Activated T-cell treated with anti-CD3 and anti-CD28 coated beads, Interleukin-2, amount 50 U/mL, for 48 hours (primary cell): ENCODE measurements at regions not wholly inside any gene's neighbourhood (a gene's known extent, or its start where the extent isn't known, plus 50 kb on each side); places are given as distances from the start of the nearest gene placed in this dataset.
A peak's percentile ranks its signal among the peaks of the same experiment; 100 is the strongest.
"Not testable (repeated sequence)": the region's sequence is repeated elsewhere in the genome, so short reads cannot be mapped to it uniquely, and the experiment has no call there.

Source experiments
- DNase-seq, 2 experiments: peaks; one replicate each; pipeline ENCODE4 v3.0.0-alpha.2; 2020

DNA sequence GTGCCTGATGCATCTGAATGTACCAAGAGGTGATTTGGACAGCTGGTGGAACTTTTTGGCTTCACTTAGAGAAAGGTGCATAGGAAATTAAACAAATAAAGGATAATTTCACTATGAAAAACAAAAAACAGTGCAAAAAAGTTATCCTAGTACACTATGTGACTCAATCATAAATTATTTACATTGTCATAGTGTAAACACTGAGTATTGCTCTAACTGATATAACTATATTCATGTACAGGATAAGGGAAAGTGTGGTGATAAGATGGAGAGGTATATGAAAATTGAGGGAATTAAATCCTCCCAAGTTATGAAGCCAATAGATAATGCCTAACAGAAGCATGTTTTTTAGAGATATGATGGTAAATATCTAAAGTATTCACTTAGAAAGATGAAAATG, 50.2 kb upstream of the CPNE4 start:
- DNase-seq, result no peak

DNA sequence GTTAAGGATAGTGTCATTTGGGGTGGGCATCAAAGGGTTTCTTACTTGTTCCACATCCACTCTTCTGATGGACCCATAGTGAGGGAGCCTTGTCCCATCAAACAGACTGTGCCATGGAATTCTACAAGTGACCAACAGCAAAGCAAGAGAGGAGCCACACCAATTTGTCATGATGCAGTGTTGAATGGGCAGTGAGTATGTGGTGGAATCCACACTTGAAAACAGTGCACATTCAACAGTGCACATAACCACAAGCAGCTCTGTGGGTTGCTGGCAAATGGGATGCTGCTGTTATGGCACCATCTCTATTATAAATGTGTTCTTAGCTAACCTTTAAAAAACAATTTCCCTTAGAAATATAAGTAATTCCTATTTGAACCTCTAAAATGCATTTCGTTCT, 52.5 kb upstream of the CPNE4 start:
- no peak for DNase-seq

DNA sequence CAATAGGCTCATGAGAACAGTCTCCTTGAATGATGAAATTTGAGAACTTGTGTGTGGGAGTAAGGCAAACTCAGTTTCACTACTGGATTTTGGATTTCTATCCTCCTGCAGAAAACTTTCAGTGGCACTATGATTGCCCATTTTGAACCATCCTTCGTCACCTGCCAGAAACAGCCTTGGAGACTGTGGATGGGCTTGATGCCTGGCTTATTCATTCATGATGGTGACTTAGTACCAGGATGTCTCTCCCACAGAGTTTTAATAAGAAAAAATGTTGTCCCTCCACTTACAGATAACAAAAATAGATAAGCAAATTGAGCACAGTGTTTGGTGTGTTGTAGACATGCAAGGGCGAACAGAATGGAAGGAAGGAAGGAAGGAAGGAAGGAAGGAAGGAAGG, 53.5 kb upstream of the CPNE4 start:
- no peak for DNase-seq

DNA sequence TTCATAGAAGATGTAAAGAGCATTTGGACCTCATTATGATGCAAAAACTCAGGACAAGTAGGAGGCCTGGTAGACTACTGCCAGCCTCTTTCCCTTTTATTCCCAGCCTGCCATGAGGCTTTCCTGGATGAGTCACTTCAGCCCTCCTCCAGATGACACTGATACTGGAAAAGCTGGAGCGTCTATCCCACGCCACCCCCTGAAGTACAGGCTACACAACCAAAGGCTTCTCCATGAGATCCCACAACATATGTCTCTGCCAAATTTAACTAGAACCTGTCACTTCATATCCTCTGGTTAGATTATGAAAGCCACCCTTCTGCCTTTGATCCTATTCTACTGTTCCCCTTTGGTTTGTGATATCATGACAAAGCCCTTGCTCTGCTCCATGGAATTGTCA, 56.1 kb upstream of the CPNE4 start:
- no peak for DNase-seq

DNA sequence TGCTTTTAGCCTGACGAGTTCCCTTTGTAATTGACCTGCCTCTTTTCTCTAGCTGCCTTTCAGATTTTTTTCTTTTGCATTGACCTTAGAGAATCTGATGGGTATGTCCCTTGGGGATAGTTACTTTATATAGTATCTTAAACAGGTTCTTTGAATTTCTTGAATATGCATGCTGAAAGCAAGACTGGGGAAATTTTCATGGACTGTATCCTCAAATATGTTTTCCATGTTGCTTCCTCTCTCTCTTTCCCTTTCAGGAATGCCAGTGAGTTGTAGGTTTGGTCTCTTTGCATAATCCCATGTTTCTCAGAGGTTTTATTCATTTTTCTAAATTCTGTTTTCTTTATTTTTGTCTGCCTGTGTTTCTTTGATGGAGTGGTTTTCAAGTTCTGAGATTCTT, 81.8 kb upstream of the CPNE4 start:
- DNase-seq, result no peak

DNA sequence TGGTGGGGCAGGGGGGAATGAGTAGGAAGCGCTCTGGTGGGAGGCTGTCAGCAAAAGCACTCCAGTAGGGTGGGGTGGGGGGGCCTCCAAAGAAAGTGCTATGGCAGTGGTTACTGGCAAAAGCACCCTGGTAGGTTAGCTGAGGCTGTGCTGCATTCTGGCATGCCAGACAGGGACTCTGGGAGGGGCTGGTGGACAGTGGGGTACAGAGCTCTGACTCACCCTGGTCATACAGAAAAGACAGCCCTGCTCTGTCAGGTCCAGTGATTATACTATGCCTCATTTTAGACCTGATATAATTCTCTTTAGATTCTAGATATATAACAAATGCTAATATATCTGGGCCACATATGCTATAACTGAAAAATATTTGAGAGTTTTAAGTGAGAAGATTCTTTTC, 82.8 kb upstream of the CPNE4 start:
- DNase-seq, result no peak

DNA sequence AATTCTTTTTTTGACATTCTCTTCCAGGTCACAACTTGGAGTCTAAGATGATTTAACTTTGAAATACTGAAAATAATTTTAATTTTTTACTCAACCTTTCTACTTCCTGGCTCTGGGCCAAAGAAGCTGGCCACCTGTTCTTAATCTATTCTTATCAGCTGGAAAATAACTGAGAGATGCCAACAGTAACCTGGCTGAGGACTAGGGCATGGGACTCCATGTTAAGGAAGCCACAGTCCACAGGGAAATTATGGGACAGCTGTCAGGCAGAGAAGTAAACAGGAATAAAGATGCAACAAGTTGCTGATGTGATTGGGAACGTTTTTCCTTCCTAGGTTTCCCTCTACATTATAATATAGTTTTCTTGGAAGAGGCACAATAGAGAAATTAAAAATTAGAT, 84.7 kb upstream of the CPNE4 start:
- DNase-seq, result no peak

DNA sequence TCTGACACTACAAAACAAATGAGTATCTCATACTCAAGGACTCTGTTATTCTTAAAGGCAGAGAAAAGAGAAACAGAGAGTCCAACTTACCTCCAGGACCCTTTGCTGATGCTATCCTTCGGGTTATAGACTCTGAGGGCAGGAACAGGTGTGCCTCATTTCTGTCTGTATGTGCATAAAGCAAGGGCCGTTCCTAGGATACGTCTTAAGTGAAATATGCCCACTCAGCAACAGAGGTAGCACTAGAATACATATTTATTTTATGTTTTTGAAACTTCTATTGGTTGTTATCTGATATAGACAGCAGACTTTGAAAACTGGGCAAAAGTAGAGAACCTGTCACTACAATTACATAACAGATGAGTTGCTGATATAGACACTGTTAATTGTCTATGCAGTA, 89.3 kb upstream of the CPNE4 start:
- no peak for DNase-seq

DNA sequence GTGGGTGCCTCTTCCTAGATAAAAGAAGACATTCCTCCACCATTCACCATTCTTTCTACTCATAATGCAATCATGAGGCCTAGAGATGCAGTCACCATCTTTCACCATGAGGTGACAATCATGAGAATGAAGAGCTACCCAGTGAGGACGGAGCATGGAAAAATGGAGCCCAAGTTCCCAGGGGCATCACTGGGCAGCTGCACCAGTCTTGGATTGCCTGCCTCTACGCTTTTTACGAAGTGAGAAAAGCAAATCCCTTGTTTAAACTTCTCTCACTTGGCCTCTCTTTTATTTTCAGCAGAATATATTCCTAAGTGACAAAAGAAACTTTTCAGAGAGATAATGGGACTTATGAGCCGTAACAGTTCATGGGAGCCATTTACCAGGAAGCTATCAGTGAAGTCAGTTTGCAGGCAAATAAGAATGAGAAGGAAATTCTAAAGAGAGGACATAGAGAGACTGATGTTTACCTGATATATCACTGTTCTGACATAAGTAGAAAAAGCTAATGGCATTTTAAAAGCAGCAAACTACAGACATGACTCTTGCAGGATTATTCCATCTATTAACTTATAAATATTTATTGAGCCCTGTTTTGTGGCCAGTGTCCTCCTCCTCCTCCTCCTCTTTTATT, 90.0 kb upstream of the CPNE4 start:
- no peak for DNase-seq

DNA sequence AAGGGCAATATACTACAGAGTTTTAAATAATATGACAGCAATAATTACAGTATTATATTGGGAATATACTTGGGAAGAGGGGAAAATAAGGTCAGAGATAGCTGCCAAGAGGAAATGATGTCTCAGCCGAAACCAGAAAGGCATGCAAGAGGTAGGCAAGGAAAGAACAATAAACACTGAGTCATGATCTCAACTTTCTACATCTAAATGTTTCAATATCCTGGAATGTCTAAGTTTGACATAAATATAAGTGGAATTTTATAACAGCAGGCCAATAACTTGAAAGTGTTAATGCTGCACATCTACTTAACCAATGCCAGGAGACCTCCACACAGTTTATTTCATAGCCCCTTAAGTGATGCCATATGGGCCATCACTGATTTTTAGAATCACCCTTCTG, 99.8 kb upstream of the CPNE4 start:
- no peak for DNase-seq

DNA sequence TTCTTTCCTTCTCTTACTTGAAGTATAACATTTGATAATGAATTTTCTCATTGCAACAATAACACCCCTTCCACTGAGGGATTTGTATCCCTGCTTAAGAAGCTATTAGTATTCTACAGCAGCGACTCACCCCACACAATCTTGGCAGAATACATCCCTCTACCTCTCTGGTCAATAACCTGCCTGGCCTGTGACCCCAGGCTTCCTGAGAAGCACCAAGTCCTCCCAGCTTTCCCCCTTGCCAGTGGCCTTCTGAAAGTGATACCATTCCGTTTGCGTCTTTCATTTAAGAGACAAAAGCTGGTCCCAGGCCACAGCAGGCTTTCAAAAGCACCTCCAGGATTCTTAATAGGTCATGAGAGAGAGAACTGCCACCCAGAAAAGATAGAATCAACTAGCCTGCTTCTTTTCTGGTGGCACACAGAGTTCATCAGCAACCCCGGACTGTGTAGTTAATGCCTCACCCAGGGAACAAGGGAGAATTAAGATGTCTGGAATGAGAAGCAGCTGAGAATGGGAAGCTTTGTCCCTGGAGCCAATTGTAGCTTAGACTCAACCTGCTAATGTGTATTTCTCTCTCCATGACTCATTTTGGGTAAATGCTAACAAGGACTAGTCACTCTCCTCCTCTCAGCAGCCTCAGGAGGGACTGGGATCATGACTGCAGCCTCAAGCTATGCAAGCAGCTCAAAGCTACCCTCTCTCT, 101.0 kb upstream of the CPNE4 start:
- DNase-seq, result no peak

DNA sequence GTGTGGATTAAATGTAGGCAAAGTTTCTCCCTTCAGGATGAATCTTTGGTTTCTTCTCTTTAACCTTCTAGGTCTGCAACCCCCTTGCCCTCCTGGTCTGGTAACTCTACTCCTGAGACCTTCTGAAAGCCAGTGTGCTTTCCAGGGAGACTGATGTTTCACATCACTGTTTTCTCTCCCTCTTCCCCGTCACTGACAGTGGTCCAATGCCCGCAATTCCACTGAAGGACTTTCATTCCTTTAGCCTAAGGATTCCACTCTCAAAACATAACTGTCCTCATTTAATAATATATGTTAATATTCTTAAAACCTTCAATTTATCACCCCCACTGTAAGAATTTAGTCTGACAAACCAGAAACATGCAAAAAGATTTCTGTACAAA, 101.5 kb upstream of the CPNE4 start:
- DNase-seq, result no peak

DNA sequence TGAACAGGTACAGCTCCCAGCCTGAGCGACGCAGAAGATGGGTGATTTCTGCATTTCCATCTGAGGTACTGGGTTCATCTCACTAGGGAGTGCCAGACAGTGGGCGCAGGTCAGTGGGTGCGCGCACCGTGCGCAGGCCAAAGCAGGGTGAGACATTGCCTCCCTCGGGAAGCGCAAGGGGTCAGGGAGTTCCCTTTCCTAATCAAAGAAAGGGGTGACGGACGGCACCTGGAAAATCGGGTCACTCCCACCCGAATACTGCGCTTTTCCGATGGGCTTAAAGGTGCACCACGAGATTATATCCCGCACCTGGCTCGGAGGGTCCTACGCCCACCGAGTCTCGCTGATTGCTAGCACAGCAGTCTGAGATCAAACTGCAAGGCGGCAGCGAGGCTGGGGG, 102.1 kb upstream of the CPNE4 start:
- not testable (repeated sequence) for DNase-seq

DNA sequence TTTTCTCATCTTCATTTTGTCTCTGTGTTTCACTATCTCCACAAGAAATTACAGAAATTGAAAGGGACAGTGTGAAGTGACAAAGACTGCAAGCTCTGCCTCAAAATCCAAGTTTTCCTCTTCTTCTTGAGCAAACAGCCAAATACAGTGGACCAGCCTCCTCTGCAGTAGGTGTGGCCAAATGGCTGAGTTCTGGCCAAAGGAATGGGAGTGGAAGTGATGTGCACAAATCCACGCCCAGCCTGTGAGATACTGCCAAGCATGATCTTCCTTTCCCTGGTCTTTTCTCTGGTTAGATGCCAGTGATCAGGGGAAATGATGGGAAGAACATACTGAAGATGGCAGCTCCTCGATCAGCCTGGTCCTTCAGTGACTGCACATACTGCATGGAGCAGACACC, 111.0 kb upstream of the CPNE4 start:
- no peak for DNase-seq

DNA sequence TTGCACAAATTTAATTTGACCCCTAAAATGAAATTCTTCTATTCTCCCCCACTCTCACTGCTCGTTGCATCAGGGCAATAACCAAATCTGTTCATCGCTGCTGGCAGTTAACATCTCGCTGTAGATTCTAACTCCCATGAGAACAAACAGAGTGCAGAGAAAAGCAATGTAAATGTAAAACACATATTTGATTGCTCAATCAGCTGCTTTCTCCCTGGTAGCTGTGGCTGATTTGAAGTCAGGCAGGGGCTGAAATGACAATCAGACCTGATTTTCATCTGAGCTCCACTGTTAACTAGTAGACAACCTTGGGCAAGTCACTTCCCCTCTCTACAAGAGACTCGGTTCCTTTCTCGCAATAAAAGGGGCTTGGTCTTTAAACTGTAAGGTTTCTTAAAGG, 119.8 kb upstream of the CPNE4 start:
- no peak for DNase-seq

DNA sequence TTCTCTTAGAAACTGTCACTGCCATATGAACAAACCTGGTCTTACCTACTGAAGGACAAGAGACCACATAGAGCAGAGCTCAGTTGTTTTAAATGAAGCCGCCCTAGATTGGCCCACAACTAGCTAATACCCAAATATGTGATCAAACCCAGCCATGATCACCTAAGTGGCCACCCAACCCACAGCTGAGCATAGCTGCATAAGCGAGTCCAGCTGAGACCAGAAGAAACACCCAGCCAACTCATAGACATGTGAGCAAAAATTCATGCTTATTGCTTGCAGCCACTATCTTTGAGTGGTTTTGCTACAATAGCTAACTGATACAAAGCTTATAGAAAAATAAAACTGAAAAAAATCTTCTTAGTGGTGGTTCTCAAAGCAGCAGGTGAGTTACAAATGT, 124.3 kb upstream of the CPNE4 start:
- DNase-seq, result no peak

DNA sequence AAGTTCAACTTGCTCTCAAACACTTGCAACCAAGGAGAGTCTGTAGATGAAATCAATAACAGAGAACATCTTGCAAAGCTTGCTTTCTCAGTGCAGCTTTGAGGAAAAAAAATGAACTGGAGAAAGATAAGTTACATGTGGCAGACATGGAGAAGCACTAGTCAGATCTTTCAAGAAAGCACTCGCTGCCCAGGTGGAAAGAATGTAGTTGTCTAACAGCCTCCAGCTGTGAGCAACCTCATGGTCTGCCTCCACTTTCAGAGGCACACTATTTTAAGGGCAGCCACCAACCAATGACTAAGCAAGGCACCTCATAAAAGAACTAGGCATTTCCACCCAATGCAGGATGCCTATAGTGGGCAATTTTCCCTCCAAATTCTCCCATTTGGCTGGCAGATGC, 125.4 kb upstream of the CPNE4 start:
- DNase-seq, result no peak

DNA sequence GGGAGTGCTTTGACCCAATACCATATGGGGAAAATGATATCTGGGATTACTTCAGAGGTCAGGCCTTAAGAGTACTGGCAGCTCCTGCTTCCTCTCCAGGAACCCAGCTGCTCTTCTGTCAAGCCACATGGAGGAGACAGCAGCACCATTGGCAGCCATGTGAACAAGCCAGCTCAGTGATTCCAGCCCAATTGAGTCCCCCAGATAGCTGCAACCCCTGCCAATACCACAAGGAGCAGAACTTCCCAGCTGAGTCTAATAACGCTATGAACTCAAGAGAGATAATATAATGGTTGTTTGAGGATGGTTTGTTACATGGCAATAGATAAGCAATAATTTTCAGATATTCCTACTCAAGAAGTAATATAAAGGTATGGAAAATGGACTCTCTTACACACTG, 126.8 kb upstream of the CPNE4 start:
- DNase-seq, result no peak

DNA sequence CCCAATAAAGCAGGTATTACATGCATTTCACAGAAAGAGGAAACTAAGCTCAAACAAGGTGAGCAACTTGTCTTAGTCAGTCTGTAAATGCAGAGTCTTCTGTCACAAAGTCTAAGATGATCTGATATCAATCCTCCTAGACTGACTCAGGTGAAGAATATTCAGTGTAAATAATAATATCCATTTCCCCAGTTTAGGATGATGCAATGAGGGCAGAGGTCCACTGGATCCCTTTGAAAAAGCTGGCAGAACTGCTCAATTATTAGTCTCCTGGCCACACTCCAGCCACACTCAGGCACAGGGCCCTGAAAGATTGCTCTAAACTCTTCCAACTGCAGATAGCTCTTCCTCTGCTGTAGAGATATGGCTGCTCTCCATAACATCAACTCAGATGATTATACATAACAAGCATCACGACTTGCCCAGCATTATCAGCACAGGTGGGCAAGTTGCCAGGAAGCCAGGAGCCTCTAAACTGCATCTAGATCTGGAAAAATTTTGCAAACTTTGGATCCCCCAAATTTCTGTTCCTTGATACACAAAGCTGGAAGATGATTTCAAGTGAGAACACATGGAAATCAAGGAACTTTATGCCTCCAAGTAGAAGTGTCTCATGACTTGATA, 129.8 kb upstream of the CPNE4 start:
- no peak for DNase-seq

DNA sequence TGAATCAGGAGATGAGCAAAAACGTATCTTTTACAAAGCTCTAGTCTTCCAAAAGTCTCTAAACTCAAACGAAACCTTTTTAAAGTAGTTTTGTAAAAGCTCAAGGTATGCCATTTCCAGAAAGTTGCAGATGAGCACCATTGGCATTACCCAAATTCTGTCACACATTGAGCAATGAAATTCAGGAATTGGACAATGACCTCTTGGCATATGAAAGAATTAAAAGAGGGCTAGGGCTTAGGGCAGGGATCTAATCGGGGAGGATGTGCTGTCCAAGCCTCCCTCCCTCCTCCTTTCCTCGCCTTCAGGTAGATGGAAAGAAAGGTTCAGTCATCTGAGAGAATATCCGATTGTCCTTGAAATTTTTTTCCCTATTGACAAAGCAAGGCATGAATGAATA, 133.1 kb upstream of the CPNE4 start:
- no peak for DNase-seq

DNA sequence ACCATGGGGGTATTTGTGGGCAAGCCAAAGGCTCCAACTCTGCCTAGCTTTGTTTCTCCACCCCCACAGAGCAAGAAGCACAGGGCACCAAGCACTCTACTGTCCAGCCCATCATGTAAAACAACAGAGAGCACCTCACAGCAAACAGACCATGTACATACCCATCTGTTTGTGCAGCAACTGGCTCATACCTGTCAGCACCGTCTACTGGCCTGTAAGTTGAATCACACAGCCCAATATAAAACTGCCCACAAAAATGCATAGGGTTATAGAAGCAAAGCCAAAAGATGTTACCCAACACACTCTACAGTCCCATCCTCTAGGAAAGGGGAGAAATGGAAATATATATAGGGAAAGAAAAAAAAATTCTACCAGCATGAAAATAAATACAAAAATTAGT, 139.7 kb upstream of the CPNE4 start:
- DNase-seq, result no peak

DNA sequence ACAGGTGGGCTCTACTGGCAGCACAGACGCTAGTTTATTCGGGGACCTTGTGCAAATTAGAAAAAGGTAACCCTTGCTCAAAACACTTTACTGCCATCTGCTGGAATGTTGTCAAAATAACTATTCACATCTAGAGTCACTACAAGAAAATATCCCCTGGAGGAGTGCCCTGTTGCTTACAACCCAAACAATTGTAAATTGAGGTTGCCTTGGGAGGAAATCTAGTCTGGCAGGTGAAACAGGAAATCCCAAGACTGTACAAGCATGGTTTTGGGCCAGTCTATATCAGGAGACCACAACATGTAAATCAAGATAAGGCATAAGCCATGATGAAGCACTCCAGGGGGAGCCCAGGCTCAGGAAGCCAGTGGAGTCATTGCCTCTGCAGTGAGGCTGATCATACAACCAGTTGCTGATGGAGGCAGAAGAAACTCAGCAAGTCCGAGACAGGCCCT, 136.8 kb upstream of the ACP3 start:
- peak in 1 of 2 experiments; percentile 17 for DNase-seq

DNA sequence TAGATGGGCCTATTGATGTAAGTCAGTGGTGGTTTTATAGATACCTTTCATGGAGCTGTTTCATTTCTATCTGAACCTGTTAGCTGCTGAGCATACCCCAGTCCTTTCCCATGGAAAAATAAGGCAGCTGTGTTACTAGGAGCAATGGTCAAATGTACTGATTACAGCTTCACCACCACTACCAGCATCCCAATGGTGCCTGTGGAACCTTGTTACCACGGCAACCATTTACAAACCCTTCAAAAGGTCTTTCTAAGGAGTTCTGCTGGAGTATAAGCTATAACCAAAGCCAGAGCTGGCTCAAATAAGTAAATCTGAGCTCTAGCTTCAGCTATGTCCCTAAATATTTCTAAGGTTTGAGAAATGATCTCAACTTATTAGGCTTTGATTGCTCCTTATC, 133.4 kb upstream of the ACP3 start:
- no peak for DNase-seq

DNA sequence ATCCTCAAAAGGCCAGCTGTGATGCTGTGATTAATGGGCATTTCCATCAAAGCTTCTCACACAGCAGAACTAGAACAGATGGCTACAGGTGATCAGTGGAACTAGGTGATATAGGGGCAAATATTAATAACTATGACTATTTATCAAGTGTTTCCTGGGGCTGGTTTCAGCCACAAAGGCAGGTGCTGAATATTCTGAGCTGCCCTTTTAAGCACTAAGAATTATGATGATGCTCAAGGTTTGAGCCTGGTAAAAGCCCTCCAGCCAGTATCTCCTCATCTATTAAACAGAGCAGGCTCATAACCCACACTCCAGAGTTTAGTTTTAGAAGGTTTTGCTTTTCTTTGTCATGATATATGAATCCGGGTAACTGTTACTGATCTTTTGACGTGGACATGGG, 129.5 kb upstream of the ACP3 start:
- no peak for DNase-seq

DNA sequence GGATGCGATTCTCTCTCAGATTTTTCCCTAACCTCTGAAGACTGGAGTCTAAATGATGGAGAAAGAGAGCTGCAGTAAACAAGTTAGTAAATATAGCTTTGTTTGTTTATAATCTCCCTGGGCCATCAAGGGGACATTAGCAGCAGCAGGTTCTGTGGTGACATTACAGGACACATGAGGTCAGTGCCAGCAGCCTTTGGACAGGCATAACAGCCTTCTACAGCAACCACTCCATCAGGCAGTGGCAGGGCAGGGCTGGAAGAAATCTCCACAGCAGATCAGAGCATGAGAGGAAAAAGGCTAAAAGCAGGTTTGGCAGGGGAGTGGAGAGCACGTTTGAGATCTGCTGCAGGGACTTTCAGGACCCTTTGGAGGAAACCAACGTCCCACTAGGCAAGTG, 127.6 kb upstream of the ACP3 start:
- no peak for DNase-seq
